HepG2 (cell line): ENCODE measurements at regions not wholly inside any gene's neighbourhood (a gene's known extent, or its start where the extent isn't known, plus 50 kb on each side); places are given as distances from the start of the nearest gene placed in this dataset.

Experiments used
- BRCA1 ChIP-seq: sonication (generic); formaldehyde crosslinking; IDR thresholded peaks from 2 replicates; pipeline ENCODE4 v1.4.0; 2020; ENCODE audit warnings: missing genetic modification reagents
- CTCF ChIP-seq: sonication (generic); formaldehyde crosslinking; IDR thresholded peaks from 2 replicates; pipeline ENCODE4 v1.5.0; 2020; ENCODE audit warnings: mild to moderate bottlenecking, missing genetic modification reagents, moderate library complexity
- NR2F2 ChIP-seq: IDR thresholded peaks from 2 replicates; pipeline ENCODE4 v1.6.1; 2012; ENCODE audit warnings: low read depth, inconsistent platforms, borderline replicate concordance
- NR3C1 ChIP-seq: sonication (generic); formaldehyde crosslinking; IDR thresholded peaks from 2 replicates; pipeline ENCODE4 v1.4.0; 2020; ENCODE audit warnings: missing genetic modification reagents
- POLR2A ChIP-seq, 2 experiments: IDR thresholded peaks; 2 replicates each; pipeline ENCODE4 v1.6.1; 2011; ENCODE audit warnings: low read depth in 2 of 2, low read length in 2 of 2, mild to moderate bottlenecking in 1 of 2, moderate library complexity in 1 of 2; ENCODE audit not compliant: insufficient read depth in 1 of 2
- POLR2AphosphoS5 ChIP-seq: IDR thresholded peaks from 2 replicates; pipeline ENCODE4 v1.6.1; 2012; ENCODE audit warnings: low read depth, low read length
- SP1 ChIP-seq, 2 experiments: fragments of 450-650 bp in 1 of 2; sonication (generic) in 1 of 2; formaldehyde crosslinking in 1 of 2; IDR thresholded peaks; 2 replicates each; pipeline versions ENCODE4 v1.4.0 to v1.6.1; 2016 to 2020; ENCODE audit warnings: missing genetic modification reagents in 1 of 2
- ZNF607 ChIP-seq: sonication (generic); formaldehyde crosslinking; IDR thresholded peaks from 2 replicates; pipeline ENCODE4 v1.5.1; 2020; ENCODE audit warnings: missing genetic modification reagents, mild to moderate bottlenecking, borderline replicate concordance

- TF ChIP-seq SP1 (IDR thresholded peaks at IDR 0.05) (no peak), SP1 (CRISPR knock-in tag; IDR thresholded peaks at IDR 0.05) (no peak), BRCA1 (CRISPR knock-in tag) (no peak), NR2F2 (no peak), CTCF (no peak), NR3C1 (no peak), ZNF607 (CRISPR knock-in tag) (no peak), POLR2AphosphoS5 (no peak), POLR2A (IDR thresholded peaks at IDR 0.05; ENCODE audit: insufficient read depth in 1 of 2, low read depth in 2 of 2, low read length in 2 of 2) (no peak)
Observed at GRCh38 chr7:19427944-19428343, 280.9 kb downstream of the POLR1F start.
